Mesenchymal stem cell (in vitro differentiated cells and primary cell): ENCODE measurements at regions not wholly inside any gene's neighbourhood (a gene's known extent, or its start where the extent isn't known, plus 50 kb on each side); places are given as distances from the start of the nearest gene placed in this dataset.

Source experiments
- DNase-seq: peaks from one replicate; pipeline ENCODE4 v3.0.0-alpha.2; 2013
- H2AFZ ChIP-seq: one replicate; pipeline ENCODE4 v1.6.1; 2013; ENCODE audit warnings: low read depth, mild to moderate bottlenecking, control low read depth, inconsistent platforms, low read length, moderate library complexity
- H2AK5ac ChIP-seq: 2 replicates; pipeline ENCODE4 v1.6.1; 2013; ENCODE audit warnings: low read length, moderate library complexity, mild to moderate bottlenecking, inconsistent platforms; ENCODE audit not compliant: severe bottlenecking
- H2BK120ac ChIP-seq: one replicate; pipeline ENCODE4 v1.6.1; 2013; ENCODE audit warnings: low read depth, mild to moderate bottlenecking, inconsistent platforms, low read length, moderate library complexity
- H2BK12ac ChIP-seq, 2 experiments: one replicate each; pipeline ENCODE4 v1.6.1; 2013; ENCODE audit warnings: inconsistent platforms in 2 of 2, low read length in 2 of 2, mild to moderate bottlenecking in 2 of 2, moderate library complexity in 2 of 2, control low read depth in 1 of 2
- H2BK15ac ChIP-seq: one replicate; pipeline ENCODE4 v1.6.1; 2013; ENCODE audit warnings: mild to moderate bottlenecking, low read depth, inconsistent platforms; ENCODE audit not compliant: poor library complexity, severe bottlenecking
- H2BK5ac ChIP-seq: 2 replicates; pipeline ENCODE4 v1.6.1; 2013; ENCODE audit warnings: low read depth, mild to moderate bottlenecking, low read length, control low read depth, inconsistent platforms; ENCODE audit not compliant: poor library complexity, severe bottlenecking
- H3K14ac ChIP-seq, 2 experiments: one replicate each; pipeline ENCODE4 v1.6.1; 2013; ENCODE audit warnings: inconsistent platforms in 2 of 2, low read length in 2 of 2, control low read depth in 1 of 2, mild to moderate bottlenecking in 1 of 2, moderate library complexity in 1 of 2
- H3K18ac ChIP-seq, 2 experiments: one replicate each; pipeline ENCODE4 v1.6.1; 2013; ENCODE audit warnings: inconsistent platforms in 2 of 2, low read length in 2 of 2, control low read depth in 1 of 2, low read depth in 1 of 2, mild to moderate bottlenecking in 1 of 2
- H3K23ac ChIP-seq, 2 experiments: one replicate each; pipeline ENCODE4 v1.6.1; 2013; ENCODE audit warnings: inconsistent platforms in 2 of 2, low read length in 2 of 2, mild to moderate bottlenecking in 2 of 2, moderate library complexity in 2 of 2, control low read depth in 1 of 2
- H3K27ac ChIP-seq: 2 replicates; pipeline ENCODE4 v1.5.1; 2013; ENCODE audit warnings: mild to moderate bottlenecking, moderate library complexity, low read length, control low read depth, inconsistent platforms; ENCODE audit not compliant: poor library complexity, severe bottlenecking
- H3K27me3 ChIP-seq, 2 experiments: 2 replicates each; pipeline versions ENCODE4 v1.6.1 to v1.7.0; 2013; ENCODE audit warnings: low read length in 2 of 2, mild to moderate bottlenecking in 2 of 2, moderate library complexity in 2 of 2, control low read depth in 1 of 2, inconsistent platforms in 1 of 2; ENCODE audit not compliant: control insufficient read depth in 1 of 2, insufficient read depth in 1 of 2
- H3K36me3 ChIP-seq, 2 experiments: 2 replicates each; pipeline versions ENCODE4 v1.6.1 to v1.7.0; 2013; ENCODE audit warnings: low read length in 2 of 2, control low read depth in 1 of 2, inconsistent platforms in 1 of 2, low read depth in 1 of 2, mild to moderate bottlenecking in 1 of 2; ENCODE audit not compliant: insufficient read depth in 2 of 2, control insufficient read depth in 1 of 2
- H3K4ac ChIP-seq, 2 experiments: one replicate each; pipeline ENCODE4 v1.6.1; 2013; ENCODE audit warnings: inconsistent platforms in 2 of 2, low read length in 2 of 2, mild to moderate bottlenecking in 2 of 2, moderate library complexity in 2 of 2, control low read depth in 1 of 2, low read depth in 1 of 2
- H3K4me1 ChIP-seq: 2 replicates; pipeline ENCODE4 v1.6.1; 2013; ENCODE audit warnings: low read depth, low read length, control low read depth; ENCODE audit not compliant: control insufficient read depth, insufficient read depth
- H3K4me2 ChIP-seq: 2 replicates; pipeline ENCODE4 v1.6.1; 2013; ENCODE audit warnings: low read length, mild to moderate bottlenecking, inconsistent platforms; ENCODE audit not compliant: poor library complexity, severe bottlenecking
- H3K4me3 ChIP-seq, 2 experiments: 2 replicates each; pipeline versions ENCODE4 v1.5.1 to v1.7.0; 2013; ENCODE audit warnings: low read length in 2 of 2, mild to moderate bottlenecking in 2 of 2, control low read depth in 1 of 2, low read depth in 1 of 2; ENCODE audit not compliant: insufficient read depth in 1 of 2
- H3K79me1 ChIP-seq: replicated peaks from 2 replicates; pipeline ENCODE4 v1.6.1; 2013; ENCODE audit warnings: mild to moderate bottlenecking, control low read depth, low read length, inconsistent platforms; ENCODE audit not compliant: poor library complexity, severe bottlenecking
- H3K9ac ChIP-seq: 2 replicates; pipeline ENCODE4 v1.7.0; 2013; ENCODE audit warnings: mild to moderate bottlenecking, low read length, moderate library complexity
- H3K9me3 ChIP-seq: 2 replicates; pipeline ENCODE4 v1.7.0; 2013; ENCODE audit warnings: mild to moderate bottlenecking, low read length; ENCODE audit not compliant: control insufficient read depth
- H4K8ac ChIP-seq: one replicate; pipeline ENCODE4 v1.6.1; 2013; ENCODE audit warnings: inconsistent platforms, mild to moderate bottlenecking, low read length, moderate library complexity
- H4K91ac ChIP-seq: one replicate; pipeline ENCODE4 v1.6.1; 2013; ENCODE audit warnings: mild to moderate bottlenecking, low read length, inconsistent platforms
- WGBS: methylation state at CpG from one replicate; pipeline ENCODE4 v1.1.7; 2013; ENCODE audit warnings: mixed read lengths; 5-methylcytosine and 5-hydroxymethylcytosine counted together

- Histone ChIP-seq H4K8ac (no peak overlapping the region), H3K9ac (no peak overlapping the region), H3K36me3 (no peaks in the 10 kb centered on the region), H3K9me3 (peaks cover 6% of the 10 kb centered on the region), H4K91ac (no peak overlapping the region), H3K4me2 (no peak overlapping the region), H3K27me3 (no peaks in the 10 kb centered on the region), H2AFZ (no peak overlapping the region), H2AK5ac (no peak overlapping the region), H2BK120ac (no peak overlapping the region), H3K79me1 (no peaks in the 10 kb centered on the region), H3K4me3 (no peak overlapping the region), H2BK15ac (no peak overlapping the region), H3K18ac (no peak overlapping the region), H3K27ac (no peak overlapping the region), H3K23ac (no peak overlapping the region), H2BK5ac (no peak overlapping the region), H3K14ac (no peak overlapping the region), H3K4ac (no peak overlapping the region), H2BK12ac (no peak overlapping the region), H3K4me1 (no peaks in the 10 kb centered on the region)
- 84% methylated on average over 4 of the region's 4 CpGs for WGBS
- DNase-seq: no peak
Measured at GRCh38 chr4:96784336-96784735, 944.4 kb downstream of the PDHA2 start.

- Histone ChIP-seq H3K27ac (no peak overlapping the region), H3K18ac (no peak overlapping the region), H3K23ac (no peak overlapping the region), H3K9ac (no peak overlapping the region), H3K4me3 (no peak overlapping the region), H2BK12ac (no peak overlapping the region), H3K27me3 (no peaks in the 10 kb centered on the region), H3K36me3 (no peaks in the 10 kb centered on the region), H2AFZ (no peak overlapping the region), H3K9me3 (peaks cover 6% of the 10 kb centered on the region), H3K14ac (no peak overlapping the region), H2BK5ac (no peak overlapping the region), H4K8ac (no peak overlapping the region), H3K4me1 (no peaks in the 10 kb centered on the region), H3K4me2 (no peak overlapping the region), H3K79me1 (no peaks in the 10 kb centered on the region), H3K4ac (no peak overlapping the region), H2BK15ac (no peak overlapping the region), H2AK5ac (no peak overlapping the region), H2BK120ac (no peak overlapping the region), H4K91ac (no peak overlapping the region)
- 86% methylated on average over 3 of the region's 3 CpGs for WGBS
- DNase-seq: no peak
Measured at GRCh38 chr4:96786306-96786705, 946.4 kb downstream of the PDHA2 start.

- no CpG with 5 or more reads among the region's 1 CpG for WGBS
- H2BK120ac ChIP-seq: no peak overlapping the region
- no peaks in the 10 kb centered on the region for H3K79me1 ChIP-seq
- no peak overlapping the region for H3K23ac ChIP-seq
- H2AK5ac ChIP-seq: no peak overlapping the region
- H3K18ac ChIP-seq: no peak overlapping the region
- no peak overlapping the region for H3K9ac ChIP-seq
- H2BK12ac ChIP-seq: no peak overlapping the region
- H4K91ac ChIP-seq: no peak overlapping the region
- no peak overlapping the region for H3K27ac ChIP-seq
- H3K4me3 ChIP-seq: no peak overlapping the region
- no peak overlapping the region for H2BK15ac ChIP-seq
- no peak overlapping the region for H2BK5ac ChIP-seq
- no peak overlapping the region for H3K4ac ChIP-seq
- no peak for DNase-seq
- H4K8ac ChIP-seq: no peak overlapping the region
- no peaks in the 10 kb centered on the region for H3K27me3 ChIP-seq
- H3K36me3 ChIP-seq: no peaks in the 10 kb centered on the region
- H3K4me2 ChIP-seq: no peak overlapping the region
- H3K4me1 ChIP-seq: no peaks in the 10 kb centered on the region
- peak overlapping the region; percentile 42 for H2AFZ ChIP-seq
- H3K14ac ChIP-seq: no peak overlapping the region
- peaks cover 6% of the 10 kb centered on the region for H3K9me3 ChIP-seq
Measured at GRCh38 chr4:96787766-96788165, 947.9 kb downstream of the PDHA2 start.

GRCh38 chr4:96809563-96809962 lies 969.7 kb downstream of the PDHA2 start:
- no peak overlapping the region for H2BK5ac ChIP-seq
- H2BK120ac ChIP-seq: no peak overlapping the region
- H3K4me3 ChIP-seq: no peak overlapping the region
- no peak overlapping the region for H3K23ac ChIP-seq
- H3K4me1 ChIP-seq: no peaks in the 10 kb centered on the region
- no peak overlapping the region for H2AFZ ChIP-seq
- peaks cover 2% of the 10 kb centered on the region for H3K9me3 ChIP-seq
- no peaks in the 10 kb centered on the region for H3K27me3 ChIP-seq
- H3K36me3 ChIP-seq: no peaks in the 10 kb centered on the region
- no peak overlapping the region for H3K27ac ChIP-seq
- H3K79me1 ChIP-seq: no peaks in the 10 kb centered on the region
- no peak overlapping the region for H4K91ac ChIP-seq
- H3K18ac ChIP-seq: no peak overlapping the region
- H2BK12ac ChIP-seq: no peak overlapping the region
- DNase-seq: no peak
- no peak overlapping the region for H3K14ac ChIP-seq
- H4K8ac ChIP-seq: no peak overlapping the region
- H3K4ac ChIP-seq: no peak overlapping the region
- WGBS: 92% methylated on average over 2 of the region's 2 CpGs
- H2BK15ac ChIP-seq: no peak overlapping the region
- H3K9ac ChIP-seq: no peak overlapping the region
- H2AK5ac ChIP-seq: no peak overlapping the region
- H3K4me2 ChIP-seq: no peak overlapping the region
